Anterior cingulate cortex (tissue), 58 donors: ENCODE measurements at regions not wholly inside any gene's neighbourhood (a gene's known extent, or its start where the extent isn't known, plus 50 kb on each side); places are given as distances from the start of the nearest gene placed in this dataset.

Source experiments
- DNase-seq, 58 donors: peaks; one replicate each; lab custom pipeline; 2025; lab: John Stamatoyannopoulos, UW

DNA sequence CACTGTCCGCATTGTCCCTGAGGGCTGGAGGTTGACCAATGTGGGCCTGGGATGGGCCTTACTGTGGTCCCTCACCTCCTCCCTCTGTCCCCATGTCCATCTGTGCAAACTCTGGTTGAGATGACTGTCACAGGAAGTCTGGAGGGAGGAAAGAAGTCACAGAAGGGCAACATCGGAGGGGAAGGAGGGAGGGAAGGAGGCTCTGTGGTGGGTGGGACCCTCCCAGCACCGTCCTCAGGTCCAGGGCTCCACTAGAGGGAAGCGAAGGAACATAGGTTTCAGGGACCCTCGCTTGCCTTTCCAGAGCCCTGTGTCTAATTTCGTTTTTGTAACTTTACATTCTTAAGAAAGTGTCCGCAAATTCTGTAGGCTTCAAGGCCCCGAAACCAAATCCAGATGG, 111.3 kb upstream of the SLC44A3 start:
- DNase-seq = no peak

- no peak for DNase-seq
These were observed 111.9 kb upstream of the SLC44A3 start for GRCh38 chr1:94708299-94708685.

- no peak for DNase-seq
These were observed 112.5 kb upstream of the SLC44A3 start for GRCh38 chr1:94707321-94708298.

DNA sequence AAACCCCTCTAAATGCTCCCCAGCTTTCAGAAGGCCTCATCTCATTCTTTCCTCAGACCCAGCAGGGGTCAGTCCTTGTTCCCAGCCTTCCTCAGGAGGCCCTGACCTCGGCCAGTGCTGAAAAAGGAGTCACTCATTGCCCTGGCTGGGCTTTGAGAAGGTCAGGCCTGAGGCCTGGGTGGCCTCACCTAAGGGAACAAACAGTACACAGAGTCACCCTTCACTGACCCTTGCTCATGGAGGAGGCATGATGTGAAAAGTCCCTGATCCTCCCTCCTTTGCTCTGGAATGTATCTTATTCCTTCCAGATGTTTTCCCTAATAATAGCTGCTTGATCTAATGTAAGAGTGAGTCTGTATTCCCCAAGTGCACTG, 117.7 kb upstream of the SLC44A3 start:
- no peak for DNase-seq

DNA sequence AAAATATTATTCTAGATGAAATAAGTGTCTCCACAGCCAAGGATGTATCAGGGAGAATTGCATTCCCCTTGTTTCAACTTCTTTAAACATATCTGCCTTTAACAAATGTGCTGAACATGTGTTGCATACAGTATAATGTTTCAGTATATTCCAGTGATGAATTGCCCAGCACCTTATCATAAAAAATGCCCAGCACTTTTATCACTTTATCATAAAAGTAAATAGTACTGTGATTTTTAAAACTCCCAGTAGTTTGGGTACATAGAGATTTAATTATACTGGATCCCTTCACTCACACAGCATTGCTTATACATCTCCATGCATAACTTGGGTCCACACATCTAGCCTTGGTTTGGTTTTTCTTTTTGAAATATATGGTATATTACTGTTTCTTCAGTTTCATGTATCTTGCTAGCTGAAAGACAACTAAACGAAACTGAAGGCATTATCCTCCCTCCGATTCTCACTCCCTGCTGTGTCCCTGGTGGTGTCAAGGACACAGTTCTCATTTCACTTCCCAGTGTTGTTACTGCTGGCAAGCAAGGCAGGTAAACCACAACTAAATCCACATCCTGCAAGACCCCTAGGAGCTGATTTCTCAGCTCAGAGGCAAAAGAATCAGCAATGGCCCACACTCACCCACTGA, 118.2 kb upstream of the SLC44A3 start:
- no peak for DNase-seq

DNA sequence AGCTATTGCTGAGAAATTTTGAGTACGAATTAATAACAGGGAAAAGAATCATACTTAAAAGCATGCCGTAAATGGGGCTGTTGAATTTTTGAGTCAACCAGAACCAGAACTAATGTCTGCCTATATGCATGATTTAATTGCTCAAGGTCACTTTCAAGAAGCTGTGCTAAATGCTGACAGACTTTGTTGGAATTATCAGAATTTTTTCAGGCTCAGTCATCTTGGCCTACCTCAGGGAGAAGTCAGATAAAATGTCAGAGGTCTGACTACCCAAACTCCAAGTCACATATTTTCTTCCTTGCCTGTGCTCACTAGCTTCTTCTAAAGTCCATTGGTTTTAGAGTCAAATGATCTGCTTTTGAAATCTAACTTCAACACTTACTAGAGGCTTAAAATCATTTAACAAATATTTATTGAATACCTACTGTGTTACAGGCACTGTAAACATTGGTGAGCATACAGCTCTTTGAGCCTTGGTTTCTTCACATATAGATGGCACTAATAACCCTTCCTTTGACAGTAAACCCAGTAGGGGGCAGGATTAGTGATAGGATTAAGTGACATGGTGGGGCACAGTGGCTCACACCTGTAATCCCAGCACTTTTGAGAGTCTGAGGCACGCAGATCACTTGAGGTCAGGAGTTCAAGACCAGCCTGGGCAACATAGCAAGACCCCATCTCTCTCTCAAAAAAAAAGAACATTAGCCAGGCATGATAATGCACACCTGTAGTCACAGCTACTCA, 121.2 kb upstream of the SLC44A3 start:
- DNase-seq = no peak

GRCh38 chr1:94698356-94698755, 121.8 kb upstream of the SLC44A3 start:
- DNase-seq = no peak

DNA sequence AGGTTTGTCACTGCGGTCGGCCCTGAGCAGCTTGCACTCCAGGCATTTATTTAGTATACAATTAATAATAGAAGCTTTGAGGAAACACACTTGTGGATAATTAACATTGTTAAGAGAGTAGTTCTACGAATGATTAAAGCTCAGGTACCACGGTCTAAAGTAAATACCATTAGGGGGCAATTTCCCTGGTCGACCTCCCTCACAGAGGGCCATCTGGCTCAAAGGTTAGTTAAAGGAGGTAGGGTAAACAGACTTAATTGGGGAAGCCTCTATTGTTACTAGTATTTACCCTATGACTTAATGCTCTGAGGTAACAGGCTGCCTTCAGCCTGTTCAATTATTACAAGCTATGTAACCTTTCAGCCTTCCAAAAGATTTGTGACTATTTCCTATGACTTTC, 122.3 kb upstream of the SLC44A3 start:
- no peak for DNase-seq

DNA sequence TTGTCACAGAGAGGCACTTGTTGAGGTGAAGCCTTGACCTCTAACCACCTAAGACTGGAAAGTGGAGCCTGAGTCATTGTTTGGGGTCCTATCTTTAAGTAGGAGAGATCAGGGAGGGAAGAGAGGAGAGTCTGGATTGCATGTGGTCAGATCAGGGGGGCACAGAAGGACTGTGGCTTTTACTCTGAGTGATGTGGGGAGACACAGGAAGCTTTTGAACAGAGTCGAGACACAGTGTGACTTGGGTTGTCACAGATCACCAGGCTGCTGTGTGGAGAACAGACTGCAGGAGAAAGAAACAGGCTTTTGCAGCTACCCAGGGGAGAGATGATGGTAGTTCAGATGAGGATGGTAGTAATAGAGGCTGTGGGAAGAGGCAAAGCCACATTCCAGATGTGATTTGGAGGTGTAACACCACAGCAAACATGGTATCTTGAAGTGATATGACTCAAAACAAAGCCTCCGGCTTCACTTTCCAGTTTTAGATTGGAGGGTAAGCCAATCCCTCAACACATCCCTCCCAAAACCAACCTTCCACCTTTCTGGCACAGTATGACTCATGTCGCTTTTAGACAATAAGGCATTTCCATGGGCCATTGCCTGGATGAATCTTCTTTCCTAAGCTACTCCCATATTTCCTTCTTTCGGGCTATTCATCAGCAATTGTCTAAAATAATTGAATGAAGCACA, 125.8 kb upstream of the SLC44A3 start:
- no peak for DNase-seq

GRCh38 chr1:94693435-94693834, 126.7 kb upstream of the SLC44A3 start:
- no peak for DNase-seq

DNA sequence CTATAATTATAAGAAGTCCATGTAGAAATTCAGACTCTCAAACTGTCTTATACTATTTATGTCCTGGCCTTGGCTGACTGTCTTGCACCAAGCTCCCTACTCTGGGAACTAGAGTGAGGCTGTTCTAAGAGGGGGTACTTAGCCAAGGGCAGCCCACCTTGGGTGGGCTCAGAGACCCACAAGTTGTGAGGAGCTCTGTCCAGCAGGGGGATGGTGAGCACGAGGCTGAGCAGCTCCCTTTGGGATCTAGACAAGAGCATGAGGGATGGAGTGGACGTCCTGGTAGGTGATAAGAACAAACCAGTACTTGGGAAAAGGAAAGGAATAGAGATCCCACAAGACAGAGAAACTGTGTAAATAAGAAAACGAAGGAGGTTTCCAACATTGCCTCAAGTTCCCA, 127.1 kb upstream of the SLC44A3 start:
- DNase-seq = no peak

- DNase-seq = no peak
These were observed 131.5 kb upstream of the SLC44A3 start for GRCh38 chr1:94688646-94689045.

GRCh38 chr1:94686882-94687281, 133.3 kb upstream of the SLC44A3 start:
- DNase-seq = no peak

- no peak for DNase-seq
These were observed 135.4 kb upstream of the SLC44A3 start for GRCh38 chr1:94684690-94685250.

GRCh38 chr1:94683886-94684285, 136.3 kb upstream of the SLC44A3 start:
- no peak for DNase-seq

- DNase-seq = no peak
These were observed 138.4 kb upstream of the F3 start for GRCh38 chr1:94680039-94680377.

DNA sequence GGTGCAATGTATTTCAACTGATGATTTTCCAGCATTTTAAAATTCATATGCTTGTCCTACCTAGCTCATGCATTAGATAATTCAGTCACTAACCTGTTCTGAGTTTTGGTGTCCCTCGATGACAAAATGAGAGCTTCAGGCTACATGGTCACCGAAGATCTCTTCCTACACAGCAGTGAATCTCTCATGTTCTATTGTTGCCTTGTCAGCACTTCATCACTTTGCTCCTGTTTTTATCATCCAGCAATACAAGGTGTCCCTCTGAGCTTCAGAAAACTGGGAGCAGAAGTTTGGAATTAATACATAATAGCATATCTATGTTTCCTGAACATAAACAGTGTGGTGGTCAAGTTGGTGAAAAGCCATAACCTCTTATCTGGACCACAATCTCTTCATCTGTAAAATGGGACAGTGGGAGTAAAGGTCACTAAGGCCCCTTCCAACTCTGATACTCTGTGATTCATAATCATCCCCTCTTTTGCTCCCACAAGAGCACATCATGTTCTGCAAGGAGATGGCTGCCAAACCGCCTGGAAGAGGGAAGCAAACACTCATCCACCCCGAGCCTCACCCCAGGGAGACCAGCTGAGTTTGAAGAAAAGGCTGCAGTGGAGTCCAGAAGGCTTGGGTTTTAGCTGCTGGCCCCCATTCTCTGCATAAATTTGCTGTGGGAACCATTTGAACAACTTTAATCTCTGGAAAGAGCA, 137.9 kb upstream of the F3 start:
- DNase-seq = no peak

DNA sequence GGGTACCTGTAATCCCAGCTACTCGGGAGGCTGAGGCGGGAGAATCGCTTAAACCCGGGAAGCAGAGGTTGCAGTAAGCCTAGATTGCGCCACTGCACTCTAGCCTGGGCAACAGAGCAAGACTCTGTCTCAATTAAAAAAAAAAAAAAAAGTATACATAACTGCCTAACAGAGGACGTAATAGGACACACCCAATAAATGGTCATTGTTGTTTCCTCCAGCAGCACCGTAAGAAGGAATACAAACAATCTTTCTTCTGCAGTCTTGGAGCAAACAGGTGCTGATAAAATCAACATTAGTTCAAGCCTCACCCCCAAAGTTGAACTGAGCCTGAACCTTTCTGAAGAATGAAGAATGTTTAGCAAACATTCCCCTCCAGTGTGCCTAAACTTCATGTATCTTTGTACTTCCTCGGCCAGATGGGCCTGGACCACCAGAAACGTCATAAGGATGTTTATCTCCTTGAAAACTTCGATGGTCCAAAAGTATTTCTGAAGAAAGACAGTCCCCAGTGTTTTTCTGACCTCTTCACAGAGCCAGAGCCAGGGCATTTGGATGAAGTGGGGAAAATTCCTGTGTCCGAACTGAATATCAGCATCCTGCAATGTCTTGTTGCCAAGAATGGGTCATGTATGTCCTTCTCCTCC, 136.8 kb upstream of the F3 start:
- DNase-seq = no peak

DNA sequence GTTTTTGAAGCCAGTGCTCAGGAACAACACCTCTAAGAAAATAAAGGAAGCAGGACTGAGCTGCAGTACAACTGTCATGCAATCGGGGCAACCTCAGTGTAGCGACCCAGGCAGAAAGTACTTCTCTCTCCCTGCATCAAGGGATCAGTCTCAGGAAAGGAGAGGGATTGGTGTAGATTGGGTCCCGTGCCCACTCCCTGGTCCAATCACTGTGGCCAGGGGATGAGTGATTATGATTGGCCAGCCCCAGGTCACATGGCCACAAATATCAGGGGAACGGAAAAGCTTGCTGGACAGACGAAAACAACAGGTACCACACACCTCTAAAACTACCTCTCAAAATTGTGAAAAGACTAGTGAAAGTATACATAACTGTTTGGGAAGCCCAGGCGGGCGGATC, 136.2 kb upstream of the F3 start:
- DNase-seq = no peak
